GM10266 (cell line): ENCODE measurements at regions not wholly inside any gene's neighbourhood (a gene's known extent, or its start where the extent isn't known, plus 50 kb on each side); places are given as distances from the start of the nearest gene placed in this dataset.
"Not testable (repeated sequence)": the region's sequence is repeated elsewhere in the genome, so short reads cannot be mapped to it uniquely, and the experiment has no call there.

ENCODE experiments used
- DNase-seq: peaks from one replicate; pipeline ENCODE4 v3.0.0; 2012; ENCODE audit errors: extremely low spot score
- CTCF ChIP-seq: IDR thresholded peaks from 2 replicates; pipeline ENCODE4 v1.5.1; 2012; ENCODE audit warnings: mild to moderate bottlenecking, low read depth; ENCODE audit not compliant: control insufficient read depth, insufficient read depth; ENCODE audit errors: missing control alignments

- DNase-seq: no peak
- no peak for TF ChIP-seq CTCF
These were observed 1135.8 kb upstream of the ACVR2A start for GRCh38 chr2:146709004-146709403.

- no peak for DNase-seq
- TF ChIP-seq CTCF: no peak
These were observed 1143.6 kb upstream of the ACVR2A start for GRCh38 chr2:146701183-146701582.

- no peak for DNase-seq
- no peak for TF ChIP-seq CTCF
These were observed 1147.5 kb upstream of the ACVR2A start for GRCh38 chr2:146697307-146697706.

- not testable (repeated sequence) for DNase-seq
These were observed 1148.0 kb upstream of the ACVR2A start for GRCh38 chr2:146696787-146697186.

GRCh38 chr2:146681991-146682390 lies 1162.8 kb upstream of the ACVR2A start:
- no peak for TF ChIP-seq CTCF
- no peak for DNase-seq

- no peak for TF ChIP-seq CTCF
- DNase-seq: no peak
These were observed 1166.3 kb upstream of the ACVR2A start for GRCh38 chr2:146678516-146678915.

- no peak for TF ChIP-seq CTCF
- no peak for DNase-seq
These were observed 1167.5 kb upstream of the ACVR2A start for GRCh38 chr2:146677280-146677679.

- no peak for TF ChIP-seq CTCF
- no peak for DNase-seq
These were observed 1175.1 kb upstream of the ACVR2A start for GRCh38 chr2:146669735-146670134.
